ENCODE measurements at regions not wholly inside any gene's neighbourhood (a gene's known extent, or its start where the extent isn't known, plus 50 kb on each side); places are given as distances from the start of the nearest gene placed in this dataset.

DNA sequence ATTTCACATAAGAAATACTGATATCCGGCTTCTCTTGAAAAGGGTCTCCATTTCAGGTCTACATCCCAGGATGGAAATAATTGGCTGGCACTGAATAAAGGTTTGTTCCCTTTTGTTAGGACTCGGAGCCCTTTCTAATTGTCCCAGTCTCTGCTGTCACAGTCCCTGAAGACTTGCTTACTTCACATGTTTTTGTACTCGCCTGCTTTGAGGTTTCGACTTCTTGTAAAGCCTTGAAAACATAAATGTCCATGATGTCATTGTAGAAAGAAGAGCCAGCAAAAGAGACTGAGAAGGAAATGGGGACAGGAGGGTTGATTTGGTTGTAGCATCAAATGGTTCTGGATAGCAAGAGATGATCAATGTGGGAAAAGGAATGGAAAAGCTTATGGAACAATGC, 963.4 kb upstream of the SEMA6D start:
- H3K27me3 Mint-ChIP-seq = no peaks in the 10 kb centered on the region
- H3K4me2 ChIP-seq (replicated peaks; ENCODE audit: low read depth, low read length, poor library complexity, severe bottlenecking) = no peak overlapping the region
- no peak overlapping the region for H2AFZ ChIP-seq (ENCODE audit: insufficient read depth, low read depth, low read length, poor library complexity, severe bottlenecking)
- ATAC-seq (ENCODE audit: low read depth) (no peak), DNase-seq (no peak)
- POLR2A ChIA-PET = no interaction called here
- no peaks in the 10 kb centered on the region for H3K79me2 ChIP-seq (ENCODE audit: control insufficient read depth, insufficient read depth, low read length)
- H3K27ac ChIP-seq (ENCODE audit: low read length in 2 of 2) = no peak overlapping the region
- 88% methylated on average over 2 of the region's 4 CpGs for WGBS (ENCODE audit: insufficient coverage)
- H3K4me3 Mint-ChIP-seq = no peak overlapping the region
- H3K27me3 ChIP-seq (replicated peaks in 1 of 4; ENCODE audit: control extremely low read depth in 1 of 4, control insufficient read depth in 3 of 4, insufficient read depth in 4 of 4, low read length in 3 of 4) = no peaks in the 10 kb centered on the region
- no peak for TF ChIP-seq EZH2 (IDR thresholded peaks at IDR 0.05; ENCODE audit: borderline replicate concordance, insufficient read depth, low read depth, low read length, poor library complexity, severe bottlenecking)
- TF ChIP-seq, protein P1, sequence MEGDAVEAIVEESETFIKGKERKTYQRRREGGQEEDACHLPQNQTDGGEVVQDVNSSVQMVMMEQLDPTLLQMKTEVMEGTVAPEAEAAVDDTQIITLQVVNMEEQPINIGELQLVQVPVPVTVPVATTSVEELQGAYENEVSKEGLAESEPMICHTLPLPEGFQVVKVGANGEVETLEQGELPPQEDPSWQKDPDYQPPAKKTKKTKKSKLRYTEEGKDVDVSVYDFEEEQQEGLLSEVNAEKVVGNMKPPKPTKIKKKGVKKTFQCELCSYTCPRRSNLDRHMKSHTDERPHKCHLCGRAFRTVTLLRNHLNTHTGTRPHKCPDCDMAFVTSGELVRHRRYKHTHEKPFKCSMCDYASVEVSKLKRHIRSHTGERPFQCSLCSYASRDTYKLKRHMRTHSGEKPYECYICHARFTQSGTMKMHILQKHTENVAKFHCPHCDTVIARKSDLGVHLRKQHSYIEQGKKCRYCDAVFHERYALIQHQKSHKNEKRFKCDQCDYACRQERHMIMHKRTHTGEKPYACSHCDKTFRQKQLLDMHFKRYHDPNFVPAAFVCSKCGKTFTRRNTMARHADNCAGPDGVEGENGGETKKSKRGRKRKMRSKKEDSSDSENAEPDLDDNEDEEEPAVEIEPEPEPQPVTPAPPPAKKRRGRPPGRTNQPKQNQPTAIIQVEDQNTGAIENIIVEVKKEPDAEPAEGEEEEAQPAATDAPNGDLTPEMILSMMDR (IDR thresholded peaks at IDR 0.05) = no peak
- CTCF ChIA-PET = no interaction called here
- H3K27ac Mint-ChIP-seq = no peak overlapping the region
- H3K9me3 ChIP-seq (ENCODE audit: control extremely low read depth in 1 of 3, control insufficient read depth in 2 of 3, insufficient read depth in 1 of 3, low read length in 2 of 3) = peaks cover 0 to 8% (median 1%) of the 10 kb centered on the region in 3 donors
- H3K9me3 Mint-ChIP-seq (ENCODE audit: insufficient read depth) = peaks cover 5% of the 10 kb centered on the region
- H3K9ac ChIP-seq (ENCODE audit: low read length) = no peak overlapping the region
- no peaks in the 10 kb centered on the region for H4K20me1 ChIP-seq (ENCODE audit: control insufficient read depth, insufficient read depth, low read length, poor library complexity, severe bottlenecking)
- H3K4me1 Mint-ChIP-seq = no peaks in the 10 kb centered on the region
- no peaks in the 10 kb centered on the region for H3K4me1 ChIP-seq (ENCODE audit: control insufficient read depth in 2 of 2, insufficient read depth in 2 of 2, low read length in 2 of 2)
- intact Hi-C loops (cut with micrococcal nuclease) = no loop called here
- H3K4me3 ChIP-seq (ENCODE audit: control extremely low read depth in 1 of 5, extremely low read depth in 1 of 5, insufficient read depth in 1 of 5, low read depth in 2 of 5, low read length in 4 of 5) = no peak overlapping the region
- no peaks in the 10 kb centered on the region for H3K36me3 ChIP-seq (replicated peaks in 1 of 2; ENCODE audit: control extremely low read depth in 1 of 2, control insufficient read depth in 1 of 2, extremely low read depth in 1 of 2, insufficient read depth in 2 of 2, low read length in 1 of 2)

DNA sequence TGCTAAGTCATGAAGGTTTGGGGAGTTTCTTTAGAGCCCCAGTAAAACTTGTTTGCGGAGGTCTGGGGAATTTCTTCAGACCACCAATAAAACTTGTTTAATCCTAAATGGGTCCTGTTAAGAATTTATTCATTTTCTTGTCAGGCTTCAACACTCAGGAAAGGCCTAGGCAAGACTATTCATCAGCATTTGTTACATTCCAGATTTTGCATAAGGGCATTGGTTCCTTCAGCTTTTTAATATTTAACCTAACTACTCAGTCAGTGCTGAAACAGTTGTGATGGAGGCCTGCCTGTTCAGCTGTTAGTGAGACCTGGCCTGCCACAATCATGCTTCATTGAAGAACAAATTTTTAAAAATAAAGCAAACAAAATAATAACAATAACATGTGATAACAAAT, 954.2 kb upstream of the SEMA6D start:
- Histone ChIP-seq H3K9ac (ENCODE audit: low read length) (no peak overlapping the region), H3K36me3 (replicated peaks in 1 of 2; ENCODE audit: control extremely low read depth in 1 of 2, control insufficient read depth in 1 of 2, extremely low read depth in 1 of 2, insufficient read depth in 2 of 2, low read length in 1 of 2) (no peaks in the 10 kb centered on the region), H3K27me3 (replicated peaks in 1 of 4; ENCODE audit: control extremely low read depth in 1 of 4, control insufficient read depth in 3 of 4, insufficient read depth in 4 of 4, low read length in 3 of 4) (no peaks in the 10 kb centered on the region), H3K79me2 (ENCODE audit: control insufficient read depth, insufficient read depth, low read length) (no peaks in the 10 kb centered on the region), H3K4me1 (ENCODE audit: control insufficient read depth in 2 of 2, insufficient read depth in 2 of 2, low read length in 2 of 2) (no peaks in the 10 kb centered on the region), H3K4me3 (ENCODE audit: control extremely low read depth in 1 of 5, extremely low read depth in 1 of 5, insufficient read depth in 1 of 5, low read depth in 2 of 5, low read length in 4 of 5) (no peak overlapping the region), H3K9me3 (ENCODE audit: control extremely low read depth in 1 of 3, control insufficient read depth in 2 of 3, insufficient read depth in 1 of 3, low read length in 2 of 3) (peaks cover 0 to under 1% (median 0%) of the 10 kb centered on the region in 3 donors), H3K4me2 (replicated peaks; ENCODE audit: low read depth, low read length, poor library complexity, severe bottlenecking) (no peak overlapping the region), H4K20me1 (ENCODE audit: control insufficient read depth, insufficient read depth, low read length, poor library complexity, severe bottlenecking) (no peaks in the 10 kb centered on the region), H2AFZ (ENCODE audit: insufficient read depth, low read depth, low read length, poor library complexity, severe bottlenecking) (no peak overlapping the region), H3K27ac (ENCODE audit: low read length in 2 of 2) (no peak overlapping the region)
- H3K4me1 Mint-ChIP-seq = no peaks in the 10 kb centered on the region
- H3K4me3 Mint-ChIP-seq = no peak overlapping the region
- intact Hi-C loops (cut with micrococcal nuclease) = no loop called here
- H3K9me3 Mint-ChIP-seq (ENCODE audit: insufficient read depth) = peaks cover 7% of the 10 kb centered on the region
- CTCF ChIA-PET = no interaction called here
- TF ChIP-seq, protein P1 (IDR thresholded peaks at IDR 0.05) = no peak
- no peak for TF ChIP-seq EZH2 (IDR thresholded peaks at IDR 0.05; ENCODE audit: borderline replicate concordance, insufficient read depth, low read depth, low read length, poor library complexity, severe bottlenecking)
- ATAC-seq (ENCODE audit: low read depth) = no peak
- no CpG with 5 or more reads among the region's 1 CpG for WGBS (ENCODE audit: insufficient coverage)
- H3K27ac Mint-ChIP-seq = no peak overlapping the region
- no peaks in the 10 kb centered on the region for H3K27me3 Mint-ChIP-seq
- no peak for DNase-seq
- POLR2A ChIA-PET = no interaction called here

Data from B cell (primary cell).